ENCODE measurements at regions not wholly inside any gene's neighbourhood (a gene's known extent, or its start where the extent isn't known, plus 50 kb on each side); places are given as distances from the start of the nearest gene placed in this dataset.
"Not testable (repeated sequence)": the region's sequence is repeated elsewhere in the genome, so short reads cannot be mapped to it uniquely, and the experiment has no call there.

GRCh38 chr16:29133681-29134430 lies 149.0 kb downstream of the LAT start:
- not testable (repeated sequence) for TF ChIP-seq POLR2A, CTCF (IDR thresholded peaks at IDR 0.05)

Measured in breast epithelium (tissue), 3 donors.